Epithelial cell of esophagus (primary cell): ENCODE measurements at regions not wholly inside any gene's neighbourhood (a gene's known extent, or its start where the extent isn't known, plus 50 kb on each side); places are given as distances from the start of the nearest gene placed in this dataset.

ENCODE experiments used
- DNase-seq: peaks from one replicate; pipeline ENCODE4 v3.0.0; 2010; ENCODE audit warnings: low read depth
- H3K4me3 ChIP-seq: 2 replicates; pipeline ENCODE4 v1.5.1; 2011; ENCODE audit warnings: mild to moderate bottlenecking, low read length, control low read depth
- CTCF ChIP-seq: IDR thresholded peaks from 2 replicates; pipeline ENCODE4 v1.5.1; 2011; ENCODE audit warnings: low read depth, mild to moderate bottlenecking, low read length, control low read depth, inconsistent platforms; ENCODE audit not compliant: insufficient read depth; ENCODE audit errors: missing control alignments

- no peak overlapping the region for H3K4me3 ChIP-seq
- DNase-seq = no peak
- no peak for TF ChIP-seq CTCF
These were observed 135.7 kb upstream of the SLCO3A1 start for GRCh38 chr15:91717811-91718210.

- TF ChIP-seq CTCF = no peak
- no peak for DNase-seq
- H3K4me3 ChIP-seq = no peak overlapping the region
These were observed 129.5 kb upstream of the SLCO3A1 start for GRCh38 chr15:91723959-91724358.

DNA sequence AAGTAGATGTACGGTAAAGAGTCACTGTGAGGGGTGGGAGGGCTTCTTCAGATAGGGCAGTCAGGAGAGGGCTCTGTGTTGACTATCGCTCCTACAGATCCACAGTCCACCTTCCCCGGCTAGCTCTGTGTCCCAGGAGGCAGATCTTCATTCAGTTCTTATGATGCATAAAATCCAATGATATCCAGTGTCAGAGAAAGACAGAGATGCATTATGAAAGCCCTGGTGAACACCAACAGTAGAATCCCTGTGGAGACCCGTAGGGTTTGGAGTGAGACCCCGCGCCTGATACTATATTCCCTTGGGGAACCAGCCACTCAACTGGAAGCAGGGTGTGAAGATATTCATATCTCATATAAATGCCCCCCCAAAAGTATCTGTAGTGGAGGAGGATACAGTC, 119.8 kb upstream of the SLCO3A1 start:
- no peak for TF ChIP-seq CTCF
- no peak for DNase-seq
- H3K4me3 ChIP-seq = no peak overlapping the region

DNA sequence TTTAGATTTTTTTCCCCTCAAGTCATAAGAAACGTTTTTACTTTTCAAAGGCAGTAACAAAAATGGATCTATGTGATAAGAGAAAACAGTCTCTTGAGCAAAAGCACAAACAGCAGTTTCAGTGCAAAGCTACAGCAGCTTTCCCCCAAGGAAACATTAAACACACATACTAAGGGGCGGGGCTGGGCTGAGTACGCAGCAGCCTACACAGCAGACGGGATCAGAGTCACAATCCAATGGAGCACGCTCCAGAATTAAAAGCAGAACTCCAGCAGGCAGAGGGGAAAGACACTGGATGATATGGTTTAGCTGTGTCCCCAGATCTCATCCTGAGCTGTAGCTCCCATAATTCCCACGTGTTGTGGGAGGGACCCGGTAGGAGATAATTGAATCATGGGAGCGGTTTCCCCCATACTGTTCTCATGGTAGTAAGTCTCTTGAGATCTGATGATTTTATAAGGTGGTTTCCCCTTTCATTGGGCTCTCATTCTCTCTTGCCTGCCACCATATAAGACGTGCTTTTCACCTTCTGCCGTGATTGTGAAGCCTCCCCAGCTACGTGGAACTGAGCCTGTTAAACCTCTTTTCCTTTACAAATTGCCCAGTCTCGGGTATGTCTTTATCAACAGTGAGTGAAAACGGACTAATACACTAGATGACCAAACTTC, 116.2 kb upstream of the SLCO3A1 start:
- TF ChIP-seq CTCF = no peak
- no peak overlapping the region for H3K4me3 ChIP-seq
- no peak for DNase-seq

- no peak for TF ChIP-seq CTCF
- no peak overlapping the region for H3K4me3 ChIP-seq
- no peak for DNase-seq
These were observed 111.5 kb upstream of the SLCO3A1 start for GRCh38 chr15:91741986-91742385.

DNA sequence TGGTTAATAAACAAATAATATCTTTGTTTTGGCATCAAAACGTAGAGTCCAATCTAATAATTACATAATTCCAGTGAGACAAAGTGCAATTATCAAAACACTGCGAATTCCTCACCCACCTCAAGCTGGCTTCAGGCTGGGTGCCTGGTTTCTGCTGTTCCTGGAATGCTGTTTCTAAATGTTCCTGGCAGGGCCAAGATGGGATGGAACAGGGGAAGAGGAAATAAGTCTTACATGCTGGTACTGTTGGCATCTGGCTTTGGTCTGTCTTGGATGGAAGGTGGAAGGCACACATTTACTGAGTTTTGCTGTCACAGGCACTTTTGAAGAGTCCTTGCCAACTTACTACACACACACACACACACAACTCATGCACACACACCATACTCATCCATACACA, 101.9 kb upstream of the SLCO3A1 start:
- no peak for TF ChIP-seq CTCF
- DNase-seq = no peak
- no peak overlapping the region for H3K4me3 ChIP-seq

- no peak overlapping the region for H3K4me3 ChIP-seq
- DNase-seq = peak; percentile 26
- no peak for TF ChIP-seq CTCF
These were observed 101.3 kb upstream of the SLCO3A1 start for GRCh38 chr15:91752081-91752785.
